Endothelial cell of hepatic sinusoid (primary cell): ENCODE measurements at regions not wholly inside any gene's neighbourhood (a gene's known extent, or its start where the extent isn't known, plus 50 kb on each side); places are given as distances from the start of the nearest gene placed in this dataset.

Experiments used
- in situ Hi-C: cut with HindIII; loops from 2 replicates; pipeline ENCODE4 v1.10.0; 2017; ENCODE audit warnings: low sequenced_read_pairs

GRCh38 chr22:48448821-48449220, 1378.9 kb downstream of the BRD1 start:
- in situ Hi-C loops = no loop called here

DNA sequence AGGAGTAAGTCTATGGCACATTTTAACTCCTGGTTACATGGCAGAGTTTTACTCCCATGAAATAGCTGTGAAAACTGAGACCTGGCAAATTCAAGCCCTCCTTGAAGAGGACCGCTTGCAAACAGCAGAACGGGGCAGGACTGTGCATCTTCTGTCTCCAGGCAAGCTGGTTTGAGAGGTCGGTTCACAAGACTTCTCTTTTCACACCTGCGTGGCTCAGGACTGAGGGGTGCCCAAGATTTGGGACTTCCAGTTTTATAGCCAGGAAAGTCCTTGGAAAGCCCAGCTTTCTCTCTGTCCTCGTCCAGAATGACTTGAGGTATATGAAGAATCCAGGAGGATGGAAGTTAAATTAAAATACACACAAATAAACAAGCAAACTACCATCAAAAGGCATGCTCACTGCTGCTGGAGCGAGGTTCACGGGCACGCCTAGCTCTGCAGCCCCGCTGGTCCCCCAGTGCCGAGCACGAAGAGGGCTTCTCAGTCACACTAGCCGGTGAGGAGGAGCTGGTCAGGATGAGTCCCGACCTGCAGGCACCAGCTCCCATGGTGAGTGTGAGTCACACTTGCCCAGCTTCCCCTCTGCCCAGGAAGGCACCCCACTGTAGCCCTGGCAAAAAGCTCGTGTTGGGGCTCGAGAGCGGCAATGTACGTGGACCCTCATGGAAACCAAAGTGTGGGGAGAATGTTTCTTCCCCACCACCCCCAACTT, 1382.4 kb downstream of the BRD1 start:
- in situ Hi-C loops = no loop called here

GRCh38 chr22:48444320-48445112, 1383.2 kb downstream of the BRD1 start:
- in situ Hi-C loops = no loop called here

DNA sequence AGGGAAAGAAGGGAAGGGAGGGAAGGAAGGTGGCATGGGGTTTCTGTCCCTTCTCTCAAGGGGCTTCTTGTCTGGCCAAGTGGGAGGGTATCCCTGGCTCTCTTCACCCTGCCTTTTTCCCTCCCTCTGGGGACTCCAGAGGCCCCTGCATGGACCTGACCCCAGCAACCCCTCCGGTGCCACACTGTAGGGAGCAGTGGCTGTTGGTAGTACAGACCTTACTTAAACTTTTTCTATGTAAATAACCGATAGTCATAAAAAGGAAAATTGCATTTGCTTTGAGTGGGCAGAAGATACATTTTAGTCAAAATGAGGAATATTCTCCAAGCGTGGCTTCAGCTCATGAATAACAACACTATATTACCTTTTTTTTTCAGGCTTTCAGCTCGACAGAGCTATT, 1384.0 kb downstream of the BRD1 start:
- in situ Hi-C loops = no loop called here

GRCh38 chr22:48442663-48443062, 1385.0 kb downstream of the BRD1 start:
- in situ Hi-C loops = no loop called here

- in situ Hi-C loops = no loop called here
These were observed 1386.2 kb downstream of the BRD1 start for GRCh38 chr22:48441553-48441850.

- in situ Hi-C loops = no loop called here
These were observed 1386.8 kb downstream of the BRD1 start for GRCh38 chr22:48440673-48441552.

DNA sequence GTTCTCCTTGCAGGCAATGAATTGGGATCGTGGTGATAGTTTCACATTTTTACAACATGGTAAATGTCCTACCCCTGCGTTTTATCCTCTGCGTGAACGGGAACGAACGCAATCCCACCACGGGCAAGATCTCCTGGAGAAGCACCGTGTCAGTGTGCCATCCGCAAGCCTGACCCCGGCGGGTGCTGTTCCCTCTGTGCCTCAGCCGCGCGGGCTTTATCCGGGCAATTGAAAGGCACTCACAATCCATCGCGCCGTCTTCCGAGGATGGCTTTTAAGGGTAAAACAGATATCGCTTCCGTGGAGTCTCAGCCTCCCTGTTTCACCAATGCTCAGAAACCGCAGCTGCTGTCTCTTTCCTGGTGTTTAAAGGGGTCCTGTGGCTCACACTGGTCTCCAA, 1387.5 kb downstream of the BRD1 start:
- in situ Hi-C loops = no loop called here

GRCh38 chr22:48439560-48440135, 1388.0 kb downstream of the BRD1 start:
- in situ Hi-C loops = no loop called here

GRCh38 chr22:48438800-48439559, 1388.7 kb downstream of the BRD1 start:
- in situ Hi-C loops = no loop called here

DNA sequence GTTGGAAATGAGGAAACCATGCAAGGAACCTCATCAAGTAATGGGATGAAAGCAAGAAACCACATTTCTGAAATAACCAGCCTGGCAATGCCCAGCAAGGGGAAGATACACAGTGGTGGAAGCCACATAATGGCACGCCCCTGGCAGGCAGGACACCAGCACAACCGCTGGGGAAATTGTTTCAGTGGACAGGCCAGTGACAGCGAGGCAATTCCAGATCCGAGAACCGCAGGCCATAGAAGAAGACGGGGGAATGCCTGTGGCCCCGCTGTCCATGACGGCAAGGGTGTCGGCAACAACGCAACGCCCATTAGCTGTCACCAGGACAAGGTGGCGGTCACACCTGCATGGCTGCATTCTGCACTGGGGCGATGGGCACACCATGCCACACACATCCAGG, 1389.6 kb downstream of the BRD1 start:
- in situ Hi-C loops = no loop called here

DNA sequence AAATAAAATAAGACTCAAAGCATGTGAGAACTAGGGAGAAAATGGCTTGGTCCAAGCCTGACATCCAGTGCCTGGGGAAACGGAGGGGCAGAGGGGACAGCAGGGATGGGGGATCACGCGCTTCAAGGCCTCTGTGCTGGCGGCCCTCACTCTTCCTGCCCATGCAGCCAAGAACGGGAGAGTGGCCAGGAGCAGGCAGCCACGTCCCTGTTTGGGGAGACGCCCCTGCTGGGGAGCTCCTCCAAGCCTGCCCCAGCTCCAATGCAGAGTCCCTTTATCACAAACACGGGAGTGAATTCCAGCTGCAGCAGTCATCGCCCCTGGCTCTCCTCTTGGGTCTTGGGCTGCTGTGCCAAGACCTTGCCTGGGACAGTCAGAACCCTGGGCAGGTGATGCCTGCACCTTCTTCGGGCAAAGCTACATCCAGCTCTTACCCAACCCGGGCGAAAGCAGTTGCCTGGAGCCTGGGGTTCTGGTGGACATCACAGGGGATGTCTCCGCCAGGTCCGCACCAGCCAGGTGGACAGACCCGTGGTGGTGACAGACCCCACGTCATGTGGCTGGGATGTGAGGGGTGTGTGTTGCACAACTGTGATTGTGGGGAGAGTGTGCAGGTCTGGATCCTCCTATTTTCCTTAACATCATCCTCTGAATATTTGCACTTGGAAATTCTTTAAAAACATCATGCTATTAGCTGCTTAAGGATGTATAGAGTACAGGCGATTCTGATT, 1391.3 kb downstream of the BRD1 start:
- in situ Hi-C loops = no loop called here

GRCh38 chr22:48434868-48435250, 1392.8 kb downstream of the BRD1 start:
- in situ Hi-C loops = no loop called here

GRCh38 chr22:48434156-48434867, 1393.4 kb downstream of the BRD1 start:
- in situ Hi-C loops = no loop called here

DNA sequence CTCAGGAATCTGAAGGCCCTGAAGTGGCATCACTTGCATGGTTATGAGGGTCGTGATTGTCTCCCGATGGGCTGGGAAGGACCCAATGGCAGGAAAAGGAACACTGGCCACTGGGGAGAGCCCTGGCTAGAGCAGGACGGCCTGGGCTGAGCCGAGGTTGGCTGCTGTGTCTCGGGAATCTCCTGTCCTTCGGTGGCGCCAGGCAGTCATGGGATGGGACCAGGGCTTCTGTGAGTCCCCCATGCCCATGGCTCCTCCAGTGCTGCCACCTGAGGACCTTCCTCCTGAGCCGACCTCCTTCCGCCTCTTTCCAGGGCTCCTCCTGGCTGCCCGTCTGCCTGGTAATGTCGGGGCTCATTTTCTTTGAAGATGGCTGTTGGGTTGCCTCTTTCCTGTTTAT, 1394.0 kb downstream of the BRD1 start:
- in situ Hi-C loops = no loop called here

GRCh38 chr22:48432781-48433518, 1394.7 kb downstream of the BRD1 start:
- in situ Hi-C loops = no loop called here

DNA sequence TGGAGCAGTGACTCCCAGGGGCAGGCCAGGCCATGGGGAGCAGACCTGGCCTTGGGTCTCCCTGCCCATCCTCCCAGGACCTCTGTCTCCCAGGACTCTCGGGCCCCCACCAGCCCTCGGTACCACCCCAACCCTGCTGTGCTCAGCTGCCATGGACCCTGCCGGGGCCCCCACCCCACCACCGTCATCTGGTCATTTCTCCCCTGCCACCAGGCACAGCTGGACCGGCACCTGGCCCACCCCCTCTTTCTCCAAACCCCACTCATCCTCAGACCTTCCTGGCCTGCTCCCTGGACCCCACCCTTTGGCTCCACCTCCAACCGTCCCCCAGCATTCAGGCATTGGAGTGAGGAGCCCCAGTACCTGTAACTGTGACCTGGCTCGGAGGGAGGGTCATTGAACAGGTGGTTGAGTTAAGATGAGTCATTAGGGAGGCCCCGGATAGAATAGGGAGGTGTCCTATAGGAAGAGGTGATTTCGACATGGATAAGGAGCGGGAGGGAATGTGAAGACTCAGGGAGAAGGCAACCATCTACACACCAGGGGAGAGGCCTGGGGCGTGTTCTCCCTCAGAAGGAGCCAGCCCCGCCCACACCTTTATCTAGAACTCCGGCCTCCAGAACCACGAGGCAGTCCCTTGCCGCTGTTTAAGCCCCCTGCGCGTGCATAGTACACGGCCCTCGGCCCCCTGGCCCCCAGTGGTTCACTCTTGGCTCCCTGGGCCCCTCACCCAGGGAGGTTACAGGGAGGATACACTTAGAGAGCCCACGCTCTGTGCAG, 1395.9 kb downstream of the BRD1 start:
- in situ Hi-C loops = no loop called here

DNA sequence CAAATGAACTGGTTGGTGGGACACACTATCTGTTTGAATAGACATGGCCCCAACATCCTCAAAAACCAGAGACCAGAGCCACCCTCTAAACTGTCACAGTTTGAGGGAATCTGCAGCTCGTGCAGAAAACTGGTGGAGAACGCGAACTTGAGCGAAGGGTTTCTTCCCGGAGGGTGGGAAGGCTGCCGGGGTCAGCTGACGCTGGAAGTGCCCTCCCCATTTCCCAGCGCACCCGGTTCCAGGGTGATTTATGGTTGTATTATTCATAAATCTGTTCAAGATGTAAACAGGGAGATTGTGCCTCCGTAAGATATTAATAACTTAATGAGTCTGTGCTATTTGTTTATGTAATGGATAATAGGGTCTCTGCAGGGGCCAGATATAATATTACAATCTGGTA, 1396.7 kb downstream of the BRD1 start:
- in situ Hi-C loops = no loop called here
